ENCODE measurements at regions not wholly inside any gene's neighbourhood (a gene's known extent, or its start where the extent isn't known, plus 50 kb on each side); places are given as distances from the start of the nearest gene placed in this dataset.
A peak's percentile ranks its signal among the peaks of the same experiment; 100 is the strongest.

- Mint-ChIP-seq H3K9me3 (peaks cover 34% of the 10 kb centered on the region), H3K4me3 (no peak overlapping the region), H3K27me3 (peaks cover 62% of the 10 kb centered on the region), H3K36me3 (peaks cover 25% of the 10 kb centered on the region), H3K27ac (no peak overlapping the region), H3K4me1 (peaks cover 65% of the 10 kb centered on the region)
- CTCF ChIA-PET = interaction anchor here (0.8 to 15.0 kb wide), 6 partner anchors 17 to 1044 kb away, joined by 3 to 223 read pairs (median 5); no protein-coding TSS in a partner anchor
- DNase-seq = no peak
Measured at GRCh38 chr15:70505936-70506912, 257.1 kb downstream of the UACA start.

GRCh38 chr15:70505411-70505919 is 257.9 kb downstream of the UACA start:
- H3K4me1 Mint-ChIP-seq = peaks cover 66% of the 10 kb centered on the region

GRCh38 chr15:70504988-70505387 is 258.4 kb downstream of the UACA start:
- Mint-ChIP-seq H3K27ac (no peak overlapping the region), H3K27me3 (peaks cover 68% of the 10 kb centered on the region), H3K36me3 (peaks cover 17% of the 10 kb centered on the region), H3K4me1 (peaks cover 69% of the 10 kb centered on the region), H3K9me3 (peaks cover 22% of the 10 kb centered on the region), H3K4me3 (no peak overlapping the region)
- DNase-seq = no peak
- CTCF ChIA-PET = interaction anchor here (1.2 to 15.0 kb wide), 7 partner anchors 8 to 1042 kb away, joined by 3 to 223 read pairs (median 6); no protein-coding TSS in a partner anchor

More at GRCh38 chr15:70505411-70505919, 257.9 kb downstream of the UACA start:
- no peak for DNase-seq
- Mint-ChIP-seq H3K4me3 (no peak overlapping the region), H3K36me3 (peaks cover 22% of the 10 kb centered on the region), H3K9me3 (peaks cover 27% of the 10 kb centered on the region), H3K27ac (no peak overlapping the region), H3K27me3 (peaks cover 66% of the 10 kb centered on the region)
- CTCF ChIA-PET = interaction anchor here (1.2 to 15.0 kb wide), 5 partner anchors 10 to 1043 kb away, joined by 4 to 223 read pairs (median 6); no protein-coding TSS in a partner anchor

GRCh38 chr15:70504299-70504951 is 258.9 kb downstream of the UACA start:
- CTCF ChIA-PET = interaction anchor here (0.6 to 15.0 kb wide), 10 partner anchors 8 to 1042 kb away, joined by 3 to 223 read pairs (median 5); no protein-coding TSS in a partner anchor
- peaks cover 16% of the 10 kb centered on the region for H3K9me3 Mint-ChIP-seq
- DNase-seq = peak; percentile 43
- peaks cover 14% of the 10 kb centered on the region for H3K36me3 Mint-ChIP-seq
- H3K27me3 Mint-ChIP-seq = peaks cover 68% of the 10 kb centered on the region
- H3K27ac Mint-ChIP-seq = no peak overlapping the region
- H3K4me3 Mint-ChIP-seq = no peak overlapping the region
- peaks cover 65% of the 10 kb centered on the region for H3K4me1 Mint-ChIP-seq

- H3K4me1 Mint-ChIP-seq = peaks cover 59% of the 10 kb centered on the region
- H3K4me3 Mint-ChIP-seq = no peak overlapping the region
- no peak overlapping the region for H3K27ac Mint-ChIP-seq
- peaks cover 10% of the 10 kb centered on the region for H3K9me3 Mint-ChIP-seq
- no peak for DNase-seq
- CTCF ChIA-PET = interaction anchor here (0.6 to 15.0 kb wide), 8 partner anchors 8 to 1041 kb away, joined by 3 to 223 read pairs (median 4); no protein-coding TSS in a partner anchor
- peaks cover 74% of the 10 kb centered on the region for H3K27me3 Mint-ChIP-seq
- H3K36me3 Mint-ChIP-seq = peaks cover 10% of the 10 kb centered on the region
Measured at GRCh38 chr15:70503798-70504298, 259.5 kb downstream of the UACA start.

- Mint-ChIP-seq H3K4me3 (no peak overlapping the region), H3K27ac (no peak overlapping the region), H3K4me1 (peaks cover 53% of the 10 kb centered on the region), H3K27me3 (peaks cover 80% of the 10 kb centered on the region), H3K36me3 (peaks cover 8% of the 10 kb centered on the region), H3K9me3 (peaks cover 7% of the 10 kb centered on the region)
- CTCF ChIA-PET = interaction anchor here (1.0 to 15.0 kb wide), 5 partner anchors 8 to 1040 kb away, joined by 3 to 223 read pairs (median 15); no protein-coding TSS in a partner anchor
- DNase-seq = no peak
Measured at GRCh38 chr15:70503073-70503745, 260.1 kb downstream of the UACA start.

- CTCF ChIA-PET = interaction anchor here (3.6 to 15.0 kb wide), 2 partner anchors 10 to 13 kb away, joined by 15 to 223 read pairs; no protein-coding TSS in a partner anchor
- peaks cover 87% of the 10 kb centered on the region for H3K27me3 Mint-ChIP-seq
- no peak overlapping the region for H3K4me3 Mint-ChIP-seq
- peaks cover 49% of the 10 kb centered on the region for H3K4me1 Mint-ChIP-seq
- peaks cover 8% of the 10 kb centered on the region for H3K36me3 Mint-ChIP-seq
- H3K9me3 Mint-ChIP-seq = peaks cover 7% of the 10 kb centered on the region
- peak overlapping the region; percentile 25 for H3K27ac Mint-ChIP-seq
- no peak for DNase-seq
Measured at GRCh38 chr15:70502529-70502928, 260.8 kb downstream of the UACA start.

GRCh38 chr15:70501849-70502248 is 261.5 kb downstream of the UACA start:
- CTCF ChIA-PET = interaction anchor here (0.7 to 15.0 kb wide), 3 partner anchors 11 to 35 kb away, joined by 3 to 223 read pairs (median 15); no protein-coding TSS in a partner anchor
- H3K27ac Mint-ChIP-seq = no peak overlapping the region

GRCh38 chr15:70501121-70501727 is 262.1 kb downstream of the UACA start:
- H3K27ac Mint-ChIP-seq = no peak overlapping the region
- H3K4me1 Mint-ChIP-seq = peaks cover 52% of the 10 kb centered on the region

More at GRCh38 chr15:70501849-70502248, 261.5 kb downstream of the UACA start:
- Mint-ChIP-seq H3K4me3 (no peak overlapping the region), H3K36me3 (peaks cover 5% of the 10 kb centered on the region), H3K9me3 (peaks cover 5% of the 10 kb centered on the region), H3K4me1 (peaks cover 49% of the 10 kb centered on the region), H3K27me3 (peaks cover 88% of the 10 kb centered on the region)
- DNase-seq = no peak

GRCh38 chr15:70499791-70500190 is 263.6 kb downstream of the UACA start:
- Mint-ChIP-seq H3K4me3 (no peak overlapping the region), H3K9me3 (no peaks in the 10 kb centered on the region), H3K27ac (no peak overlapping the region), H3K4me1 (peaks cover 50% of the 10 kb centered on the region), H3K27me3 (peaks cover 98% of the 10 kb centered on the region), H3K36me3 (no peaks in the 10 kb centered on the region)
- no peak for DNase-seq
- CTCF ChIA-PET = interaction anchor here (1.0 to 1.2 kb wide), 3 partner anchors 9 to 13 kb away, joined by 4 to 6 read pairs (median 5); no protein-coding TSS in a partner anchor

More at GRCh38 chr15:70501121-70501727, 262.1 kb downstream of the UACA start:
- no peaks in the 10 kb centered on the region for H3K9me3 Mint-ChIP-seq
- H3K4me3 Mint-ChIP-seq = no peak overlapping the region
- CTCF ChIA-PET = interaction anchor here (0.7 to 15.0 kb wide), 2 partner anchors 12 to 35 kb away, joined by 3 to 223 read pairs; no protein-coding TSS in a partner anchor
- H3K36me3 Mint-ChIP-seq = no peaks in the 10 kb centered on the region
- peaks cover 92% of the 10 kb centered on the region for H3K27me3 Mint-ChIP-seq
- no peak for DNase-seq

- Mint-ChIP-seq H3K4me3 (no peak overlapping the region), H3K36me3 (peaks cover 2% of the 10 kb centered on the region), H3K27ac (no peak overlapping the region), H3K27me3 (peaks cover 98% of the 10 kb centered on the region), H3K9me3 (no peaks in the 10 kb centered on the region), H3K4me1 (peaks cover 48% of the 10 kb centered on the region)
- CTCF ChIA-PET = interaction anchor here (0.7 to 1.1 kb wide), 2 partner anchors 10 to 14 kb away, joined by 3 read pairs; no protein-coding TSS in a partner anchor
- DNase-seq = no peak
Measured at GRCh38 chr15:70498096-70498626, 265.2 kb downstream of the UACA start.

- CTCF ChIA-PET = interaction anchor here (1.1 kb wide), 1 partner anchor 15 kb away, joined by 3 read pairs; no protein-coding TSS in a partner anchor
- Mint-ChIP-seq H3K4me1 (peaks cover 48% of the 10 kb centered on the region), H3K9me3 (no peaks in the 10 kb centered on the region), H3K4me3 (no peak overlapping the region), H3K27me3 (peaks cover 98% of the 10 kb centered on the region), H3K36me3 (peaks cover 2% of the 10 kb centered on the region), H3K27ac (no peak overlapping the region)
- no peak for DNase-seq
Measured at GRCh38 chr15:70497661-70498060, 265.7 kb downstream of the UACA start.
